COLO668 (cell line): ENCODE measurements at regions not wholly inside any gene's neighbourhood (a gene's known extent, or its start where the extent isn't known, plus 50 kb on each side); places are given as distances from the start of the nearest gene placed in this dataset.
A peak's percentile ranks its signal among the peaks of the same experiment; 100 is the strongest.
"Not testable (repeated sequence)": the region's sequence is repeated elsewhere in the genome, so short reads cannot be mapped to it uniquely, and the experiment has no call there.

Source experiments
- DNase-seq: peaks from one replicate; lab custom pipeline; 2025; ENCODE audit not compliant: unreplicated experiment; lab: John Stamatoyannopoulos, UW

DNA sequence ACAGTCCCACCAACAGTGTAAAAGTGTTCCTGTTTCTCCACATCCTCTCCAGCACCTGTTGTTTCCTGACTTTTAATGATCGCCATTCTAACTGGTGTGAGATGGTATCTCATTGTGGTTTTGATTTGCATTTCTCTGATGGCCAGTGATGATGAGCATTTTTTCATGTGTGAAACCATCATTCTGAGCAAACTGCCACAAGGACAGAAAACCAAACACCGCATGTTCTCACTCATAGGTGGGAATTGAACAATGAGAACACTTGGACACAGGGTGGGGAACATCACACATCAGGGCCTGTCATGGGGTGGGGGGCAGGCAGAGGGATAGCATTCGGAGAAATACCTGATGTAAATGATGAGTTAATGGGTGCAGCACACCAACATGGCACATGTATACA lies 240.8 kb downstream of the FAT3 start:
- not testable (repeated sequence) for DNase-seq

DNA sequence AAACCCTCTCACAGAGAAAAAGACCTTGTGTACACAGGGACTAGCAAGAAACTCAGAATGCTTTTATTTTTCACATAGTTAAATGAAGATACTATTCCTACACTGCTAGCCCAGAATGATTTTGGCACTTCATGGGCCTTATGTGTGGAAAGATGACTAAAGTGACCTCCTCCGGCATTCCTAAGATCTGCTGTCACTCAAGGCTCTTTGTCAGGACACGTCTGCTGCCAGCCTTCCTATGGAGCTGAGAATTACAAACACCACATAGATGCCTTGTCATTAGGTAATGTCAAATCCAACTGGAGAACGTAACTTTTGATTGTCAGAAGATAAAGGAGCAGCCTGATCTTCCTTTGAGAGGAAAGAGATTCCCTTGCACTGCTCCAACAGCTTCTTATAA lies 249.1 kb downstream of the FAT3 start:
- no peak for DNase-seq

DNA sequence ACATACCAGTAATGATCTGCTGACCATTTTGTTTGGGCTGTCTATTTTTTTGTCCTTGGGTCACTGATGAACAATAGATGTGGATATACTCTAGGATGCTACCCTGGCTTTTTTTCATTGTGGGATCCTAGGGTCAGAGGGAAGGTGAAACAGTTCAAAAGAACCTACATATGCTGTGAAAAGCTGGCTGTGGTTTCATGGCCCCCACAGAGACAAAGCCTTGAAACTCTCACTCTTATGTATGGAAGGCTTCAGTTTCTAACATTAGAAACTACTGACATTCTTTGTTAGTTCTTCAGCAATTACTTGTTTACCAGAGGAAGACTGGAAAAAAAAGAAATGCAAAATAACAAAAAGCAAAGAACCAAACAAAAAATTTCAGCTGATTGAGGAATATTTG lies 250.7 kb downstream of the FAT3 start:
- no peak for DNase-seq

DNA sequence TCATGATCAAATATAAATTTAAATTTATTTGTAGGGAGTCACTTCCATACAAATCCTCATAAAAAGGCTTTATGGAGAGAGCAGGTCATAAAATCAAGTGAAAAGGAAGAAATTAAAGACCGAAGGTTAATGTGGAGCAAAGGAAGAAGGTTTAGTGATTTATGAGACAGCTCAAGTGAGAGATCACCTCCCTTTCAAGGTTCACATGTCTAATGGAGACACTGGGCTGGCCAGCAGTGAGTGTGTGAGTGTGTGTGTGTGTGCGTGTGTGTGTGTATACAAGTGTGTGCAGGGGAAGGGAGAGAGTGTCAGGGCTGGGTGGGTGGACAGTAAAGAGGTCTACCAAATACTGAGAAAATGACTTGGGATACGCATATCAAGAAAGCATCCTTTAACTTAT lies 251.2 kb downstream of the FAT3 start:
- DNase-seq: no peak

DNA sequence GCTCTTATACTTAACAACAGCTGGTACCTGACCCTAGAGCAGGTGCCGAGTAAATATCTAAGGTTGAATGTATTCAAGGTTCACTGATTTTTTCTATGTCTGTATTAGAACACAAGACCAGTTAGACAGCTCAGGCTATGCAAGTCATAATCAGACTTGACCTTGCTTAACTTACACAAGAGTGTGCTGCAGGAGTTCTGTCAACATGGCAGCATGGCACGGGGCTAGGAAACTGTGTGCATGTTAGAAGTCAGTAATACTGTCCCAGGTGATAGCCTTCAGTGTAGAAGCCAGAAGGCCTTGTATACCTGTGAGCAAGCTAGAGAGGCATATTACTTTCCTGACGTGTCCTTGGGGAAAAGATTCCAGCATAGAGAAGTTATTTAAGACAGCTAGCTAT lies 253.1 kb downstream of the FAT3 start:
- DNase-seq: peak; percentile 20

DNA sequence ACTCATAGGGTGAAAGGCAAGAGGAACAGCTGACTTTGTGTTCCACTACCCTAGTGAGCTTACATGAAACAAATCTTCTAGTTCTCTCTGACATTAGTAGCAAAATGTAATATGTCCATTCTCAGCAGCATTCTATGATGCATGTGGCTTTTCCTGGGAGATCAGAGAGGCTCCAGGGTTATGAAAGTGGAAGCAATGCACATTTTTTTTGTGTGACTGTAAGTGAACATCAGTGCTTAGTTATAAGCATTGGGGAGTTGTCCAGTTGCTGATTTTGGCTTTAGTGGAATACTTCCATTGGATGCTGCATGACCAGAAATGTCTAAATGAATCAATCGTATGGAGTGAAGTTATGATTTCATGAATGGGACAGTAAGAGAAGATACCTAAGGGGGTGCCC lies 255.9 kb downstream of the FAT3 start:
- DNase-seq: no peak

DNA sequence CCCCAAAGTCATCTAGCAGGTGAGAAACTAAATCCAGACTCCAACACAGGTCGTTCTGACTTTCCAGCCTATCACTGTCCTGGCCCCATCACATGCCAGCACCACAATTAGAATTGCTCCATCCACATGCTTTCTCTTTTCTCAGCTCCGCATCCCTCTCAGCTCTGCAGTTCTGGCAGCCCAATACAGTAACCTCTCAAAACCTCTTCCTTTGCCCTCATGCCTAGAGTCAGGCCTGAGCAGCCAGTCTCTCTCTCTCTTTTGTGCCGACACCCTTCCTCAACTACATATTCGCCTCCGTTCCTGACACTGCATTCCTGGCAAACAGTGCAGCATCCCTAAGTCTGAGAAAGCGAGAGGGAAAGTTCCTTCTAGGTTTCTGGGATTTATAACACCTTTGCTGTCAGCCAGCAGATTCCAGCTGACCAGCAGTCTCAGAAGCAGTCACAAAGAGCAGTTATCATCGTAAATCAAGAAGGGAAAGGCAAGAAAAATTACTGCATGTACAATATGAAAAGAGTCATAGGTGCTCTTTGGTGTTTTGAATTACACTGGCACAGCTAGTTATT lies 258.0 kb downstream of the FAT3 start:
- DNase-seq: no peak

DNA sequence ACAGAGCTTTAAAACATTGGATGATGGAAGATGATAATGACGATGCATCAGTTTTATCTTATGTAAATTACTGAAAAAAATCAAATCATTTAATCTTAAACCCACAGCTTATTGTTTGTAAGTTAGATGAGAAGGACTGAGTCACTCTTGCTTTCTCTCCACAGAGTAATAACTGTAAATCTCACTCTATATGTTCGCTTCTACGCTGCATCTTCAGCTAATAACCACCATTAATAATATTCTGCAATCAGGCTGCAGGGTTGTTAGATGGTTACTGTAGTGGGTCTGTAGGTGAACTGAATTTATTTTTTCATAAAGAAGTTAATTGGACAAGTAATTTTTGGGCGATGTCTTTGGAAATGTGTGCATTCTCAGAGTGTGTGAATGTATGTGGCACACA lies 260.0 kb downstream of the FAT3 start:
- no peak for DNase-seq

DNA sequence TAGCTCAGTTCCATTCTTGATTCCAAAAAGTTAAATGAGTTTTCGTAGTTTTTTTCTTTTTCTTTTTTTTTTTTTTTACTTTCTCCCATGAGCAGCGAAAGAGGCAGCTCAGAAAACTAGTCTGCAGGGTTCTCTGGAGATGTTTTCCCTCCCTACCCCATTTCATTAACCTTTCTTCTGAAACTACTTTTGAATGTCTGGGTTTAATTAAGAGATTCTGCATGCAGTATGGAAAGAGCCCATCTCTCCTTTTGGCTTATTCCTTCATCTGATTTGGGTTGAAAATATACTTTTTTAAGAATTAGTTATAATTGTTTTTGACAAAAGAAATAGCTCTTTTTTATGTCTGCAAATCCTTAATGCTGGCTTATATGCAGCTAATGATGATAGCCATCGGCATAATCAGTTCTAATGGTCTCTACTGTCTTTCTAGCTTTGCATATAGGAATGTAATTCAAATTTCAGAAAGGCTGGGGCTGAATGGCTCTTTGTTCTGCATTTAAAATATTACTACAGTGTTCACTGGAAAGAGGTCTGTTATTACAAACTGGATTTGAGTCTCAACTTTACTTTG lies 265.3 kb downstream of the FAT3 start:
- DNase-seq: no peak

DNA sequence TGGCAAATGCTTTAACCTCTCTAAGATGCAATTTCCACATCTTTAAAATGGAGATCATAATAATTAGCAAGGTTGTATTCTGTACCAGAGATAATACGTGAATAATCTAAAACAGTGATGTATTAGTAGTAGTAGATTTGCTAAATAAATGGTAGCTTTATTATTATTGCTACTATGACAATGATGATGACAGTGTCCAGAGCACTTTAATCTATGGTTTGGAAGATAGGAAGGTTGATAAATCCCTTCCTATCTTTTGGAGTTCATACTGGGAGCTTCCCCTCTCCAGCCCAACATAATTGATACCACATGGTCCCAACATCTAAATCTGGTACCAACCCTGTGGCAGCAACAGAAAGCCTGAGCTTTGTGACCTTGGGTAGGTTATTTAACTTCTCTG lies 267.8 kb downstream of the FAT3 start:
- DNase-seq: no peak

DNA sequence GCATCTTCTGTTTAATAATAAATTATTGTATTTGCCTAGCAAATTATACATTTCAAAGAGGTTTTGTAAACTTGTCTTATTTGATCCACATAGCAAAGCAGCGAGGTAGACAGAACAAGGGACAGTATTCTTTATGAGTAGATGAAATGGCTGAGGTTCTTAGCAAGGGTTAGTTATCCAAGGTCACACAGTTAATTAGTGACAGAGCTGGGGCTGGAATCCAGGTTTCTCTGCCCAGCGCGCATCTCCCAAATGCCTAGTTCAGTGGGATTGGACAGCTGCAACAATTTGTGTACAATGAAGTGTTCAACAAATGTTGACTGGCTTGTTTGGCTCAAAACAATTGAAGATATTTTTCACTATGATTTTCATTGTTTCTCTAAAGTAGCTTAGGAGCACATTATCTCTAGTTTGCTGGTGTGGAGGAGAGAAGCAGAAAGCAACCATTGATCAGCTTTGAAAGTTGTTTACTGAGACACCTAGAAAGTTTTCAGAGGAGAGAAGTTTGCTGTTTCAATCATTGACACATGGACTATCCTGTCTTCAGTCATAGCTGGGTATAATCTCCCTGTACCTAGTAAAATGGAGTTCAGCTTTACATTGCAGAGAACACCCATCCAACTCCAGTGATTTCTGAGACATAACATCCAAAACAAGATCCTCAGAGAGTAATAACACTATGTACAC lies 270.6 kb downstream of the FAT3 start:
- DNase-seq: no peak

DNA sequence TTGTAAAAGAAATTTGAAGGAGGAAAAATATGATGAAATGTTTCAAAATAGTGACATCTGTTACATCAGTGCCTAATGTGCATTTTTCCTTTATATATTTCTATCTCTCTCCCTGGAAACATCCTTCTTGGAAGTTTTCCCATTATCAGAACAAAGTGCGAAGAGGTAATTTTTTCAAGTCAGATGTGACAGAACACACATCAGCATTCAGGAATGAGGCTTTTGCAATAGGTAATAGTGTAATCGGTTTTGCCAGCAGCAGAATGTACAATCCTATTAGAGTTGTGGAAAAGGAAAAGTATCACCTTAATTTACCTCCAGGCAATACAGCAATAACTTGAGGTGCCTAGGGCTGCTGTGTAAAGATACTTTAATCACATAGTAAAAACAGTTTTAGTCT lies 275.8 kb downstream of the FAT3 start:
- DNase-seq: no peak

DNA sequence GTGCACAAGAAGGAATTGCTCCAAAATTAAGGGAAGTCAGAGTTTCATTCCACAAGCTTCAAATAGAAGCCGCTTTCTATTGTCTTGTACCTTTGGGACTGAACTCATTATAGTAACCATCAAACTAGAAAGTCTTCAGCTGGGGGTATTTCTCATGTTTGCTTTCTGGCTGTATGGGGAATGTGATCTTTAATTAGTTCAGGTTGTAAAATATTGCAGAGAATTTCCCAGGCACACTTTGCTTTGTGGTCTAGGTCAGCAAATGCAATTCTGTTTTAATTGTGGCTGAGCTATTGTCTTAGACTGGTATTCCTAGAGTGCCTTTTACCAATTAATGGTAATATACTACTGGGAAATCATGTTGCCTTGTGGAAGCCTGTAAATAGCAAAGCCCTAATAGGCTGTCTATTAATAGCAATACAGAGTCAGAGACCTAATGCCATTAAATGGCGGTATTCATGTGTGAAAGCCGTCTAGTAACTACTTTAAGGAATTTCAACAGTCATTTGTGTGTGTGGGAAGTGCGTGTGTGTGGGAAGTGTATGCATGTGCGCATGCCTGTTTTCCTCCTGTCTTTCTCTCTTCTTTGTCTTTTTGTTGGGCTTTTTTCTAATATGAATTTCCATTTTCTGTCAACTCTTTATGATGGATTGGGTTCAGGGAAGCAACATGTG lies 276.6 kb downstream of the FAT3 start:
- DNase-seq: no peak

DNA sequence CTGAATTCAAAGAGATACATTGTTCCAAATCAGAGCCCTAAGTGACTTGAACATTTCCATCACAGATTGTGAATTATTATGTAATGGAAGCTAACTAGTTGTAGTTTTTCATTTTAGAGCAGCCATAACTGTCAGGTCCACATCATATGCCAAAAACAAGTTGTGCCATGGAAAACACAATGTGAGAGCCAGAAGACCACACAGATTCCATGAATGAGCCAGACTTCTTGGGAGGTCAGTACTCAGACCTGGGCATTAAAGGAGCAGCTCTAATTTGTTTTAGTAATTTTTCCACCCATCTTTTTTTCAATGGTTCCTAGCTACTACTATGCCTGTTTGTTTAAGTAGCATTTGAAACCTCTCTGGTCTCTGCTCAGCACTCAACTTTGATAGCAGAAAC lies 279.4 kb downstream of the FAT3 start:
- no peak for DNase-seq

DNA sequence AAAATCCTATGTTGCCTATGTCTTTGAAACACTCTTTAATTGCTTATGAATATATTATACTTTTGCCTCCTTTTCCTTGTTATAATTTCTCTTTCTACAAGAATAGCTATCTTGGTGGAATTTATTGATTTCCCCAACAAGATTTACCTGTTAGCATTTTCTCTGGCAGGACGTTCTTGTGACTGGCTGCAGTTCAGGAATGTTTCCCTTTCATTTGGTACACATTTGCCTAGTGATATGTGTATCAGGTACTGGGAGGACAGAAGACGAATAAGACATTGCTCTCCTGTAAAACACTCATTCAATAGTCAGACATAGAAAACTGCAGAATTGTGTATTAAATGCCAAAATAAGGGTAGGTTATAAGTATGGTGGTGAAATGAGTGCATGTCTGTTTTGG lies 279.9 kb downstream of the FAT3 start:
- no peak for DNase-seq

DNA sequence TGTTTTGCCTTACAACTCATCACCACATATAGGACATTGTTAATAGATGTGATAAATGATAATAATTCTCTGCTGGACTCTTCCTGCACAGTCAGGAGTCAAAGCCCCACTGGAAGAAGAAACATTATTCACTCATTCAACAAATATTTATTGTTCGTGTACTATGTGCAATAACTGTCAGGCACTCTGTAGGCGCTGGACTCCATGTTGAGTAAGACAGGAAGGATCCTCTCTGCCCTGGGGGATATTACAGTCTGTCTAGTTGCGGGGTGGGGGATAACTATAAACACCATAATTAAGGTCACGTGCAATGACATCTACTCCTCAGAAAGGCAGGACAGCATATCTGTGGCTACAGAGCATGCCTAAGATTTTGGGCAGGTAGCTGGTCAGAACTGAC lies 281.1 kb downstream of the FAT3 start:
- no peak for DNase-seq

DNA sequence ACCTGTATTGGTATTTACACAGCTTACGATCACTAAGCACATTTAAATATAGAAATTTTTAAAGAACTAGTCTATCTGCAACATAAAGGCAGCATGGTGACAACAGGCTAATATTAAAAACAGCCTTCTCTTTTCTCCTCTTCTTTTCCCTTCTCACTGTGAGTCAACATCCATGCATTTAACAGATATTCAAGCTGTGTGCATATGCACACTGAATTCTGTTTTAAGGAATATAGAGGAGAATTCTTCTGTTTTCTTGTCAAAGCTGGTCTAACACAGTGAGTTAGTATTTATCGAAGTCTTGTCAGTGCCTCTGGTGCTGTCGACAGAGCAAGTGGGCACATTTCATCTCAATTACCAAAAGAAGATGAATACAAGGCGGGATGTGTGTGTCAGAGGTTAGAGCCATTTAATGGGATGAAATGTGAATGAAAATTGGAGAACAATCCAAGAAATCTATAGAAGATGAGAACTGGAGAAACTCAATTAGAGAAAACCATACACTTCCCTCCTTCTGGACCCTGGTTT lies 282.3 kb downstream of the FAT3 start:
- no peak for DNase-seq

DNA sequence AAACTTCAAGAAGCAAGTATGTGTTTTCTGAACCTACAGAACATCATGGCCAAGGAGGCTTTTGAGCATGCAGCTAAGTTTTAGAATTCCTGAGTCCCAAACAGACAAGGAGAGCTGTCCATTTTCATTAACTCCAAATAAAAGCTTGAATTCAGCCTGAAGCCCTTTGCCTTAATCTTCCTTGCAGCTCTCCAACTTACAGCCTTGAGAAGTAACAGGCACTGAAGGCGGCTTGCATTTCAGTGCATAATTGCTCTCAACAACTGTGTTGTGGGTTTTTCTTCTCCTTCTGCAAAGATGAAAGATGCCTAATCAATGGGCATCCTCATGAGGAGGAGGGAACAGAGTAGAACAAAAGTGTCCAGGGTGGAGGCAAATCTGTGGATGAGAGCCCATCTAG lies 286.0 kb downstream of the FAT3 start:
- no peak for DNase-seq

DNA sequence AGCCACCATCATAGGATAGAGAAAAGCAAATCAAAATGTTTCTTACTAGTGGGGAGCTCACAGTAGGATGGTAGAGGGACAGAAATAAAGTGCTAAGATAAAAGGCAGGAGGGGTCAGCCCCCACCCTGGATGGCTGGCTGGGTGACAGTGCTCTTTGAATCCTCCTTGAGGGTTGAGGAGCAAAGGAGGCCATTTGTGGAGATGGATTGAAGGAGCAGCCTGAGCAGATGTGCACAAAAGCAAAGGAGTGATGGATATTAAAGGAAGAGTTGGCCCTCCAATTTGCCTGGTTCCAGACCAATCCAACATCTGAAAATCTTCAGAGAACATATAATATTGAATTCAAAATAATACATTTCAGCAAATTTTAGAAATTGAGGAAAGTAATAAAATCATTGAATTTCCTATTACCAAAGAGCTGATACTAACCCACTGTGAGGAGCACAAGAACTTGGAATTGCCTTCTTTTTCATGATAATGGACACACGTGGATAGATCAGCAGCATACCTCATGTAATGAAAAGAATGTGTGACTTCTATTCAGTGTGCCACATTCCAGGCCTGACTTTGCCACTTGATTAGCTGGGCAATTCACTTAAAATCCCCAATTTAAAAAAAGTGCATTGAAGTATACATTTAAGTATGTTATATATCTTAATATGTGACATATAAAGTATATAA lies 287.0 kb downstream of the FAT3 start:
- DNase-seq: no peak

DNA sequence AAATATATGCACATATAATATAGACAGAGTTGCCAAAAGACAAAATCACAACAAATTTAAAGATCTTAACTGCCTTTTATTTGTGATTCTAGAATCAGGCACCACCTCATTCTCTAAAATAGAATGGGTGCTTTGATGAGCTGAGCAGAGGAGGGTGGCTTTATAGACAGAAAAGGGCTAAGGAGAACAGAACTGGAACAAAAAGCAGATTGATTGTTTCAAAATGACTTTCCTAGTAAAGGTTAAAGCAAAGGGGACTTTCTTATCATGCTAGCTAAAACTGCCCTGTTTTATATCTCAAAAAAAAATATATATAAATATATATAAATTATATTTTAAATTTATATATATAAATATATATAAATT lies 287.6 kb downstream of the FAT3 start:
- no peak for DNase-seq

DNA sequence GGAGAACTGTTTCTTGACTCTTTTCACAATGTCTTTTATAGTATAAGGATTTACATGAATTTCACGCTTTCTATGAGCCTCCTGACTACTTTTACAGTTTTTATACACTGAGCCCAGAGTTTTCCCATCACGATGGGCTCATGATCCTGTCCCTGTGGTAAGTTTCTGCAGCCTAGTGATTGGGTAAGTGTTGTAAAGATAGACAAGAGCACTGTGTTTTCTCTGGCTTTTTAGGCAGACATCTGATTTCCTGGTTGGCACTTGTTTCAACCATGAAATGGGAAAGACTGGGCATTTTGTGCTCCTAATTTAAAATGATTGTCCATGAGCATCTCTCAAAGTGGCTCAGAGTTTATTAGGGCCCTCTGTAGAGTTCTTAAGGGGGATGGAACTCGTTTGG lies 299.0 kb downstream of the FAT3 start:
- DNase-seq: no peak

DNA sequence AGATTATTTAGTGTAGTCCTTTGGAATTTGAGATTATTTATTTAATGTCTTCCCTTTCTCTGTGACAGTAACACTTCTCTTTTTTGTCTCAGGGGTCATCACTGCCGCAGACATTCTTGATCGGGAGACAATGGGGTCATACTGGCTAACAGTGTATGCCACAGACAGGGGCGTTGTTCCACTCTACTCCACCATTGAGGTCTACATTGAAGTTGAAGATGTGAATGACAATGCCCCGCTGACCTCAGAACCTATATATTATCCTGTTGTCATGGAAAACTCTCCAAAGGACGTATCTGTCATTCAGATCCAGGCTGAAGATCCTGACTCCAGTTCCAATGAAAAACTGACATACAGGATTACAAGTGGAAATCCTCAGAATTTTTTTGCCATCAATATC lies 299.9 kb downstream of the FAT3 start:
- no peak for DNase-seq
